ENCODE measurements at regions not wholly inside any gene's neighbourhood (a gene's known extent, or its start where the extent isn't known, plus 50 kb on each side); places are given as distances from the start of the nearest gene placed in this dataset.

DNA sequence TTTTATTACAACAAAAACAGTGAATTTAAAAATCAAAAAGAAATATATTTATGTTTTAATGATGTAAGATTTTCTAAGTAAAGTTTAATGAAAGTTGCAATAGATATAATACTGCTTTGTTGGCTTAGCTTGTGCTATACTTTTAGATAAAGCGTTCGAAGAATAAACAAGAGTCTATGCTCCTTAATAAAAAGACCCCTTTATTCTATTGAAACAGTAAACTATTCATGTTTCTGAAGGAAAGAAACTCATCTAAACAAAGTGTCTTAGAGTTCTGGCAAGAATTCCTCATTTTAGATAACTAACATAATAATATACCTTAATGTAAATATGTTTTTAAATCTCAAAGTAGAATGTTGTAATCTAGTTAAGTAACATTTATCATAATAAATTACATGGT lies 179.0 kb downstream of the RASSF9 start:
- no peak overlapping the region for H3K4me3 ChIP-seq (ENCODE audit: low read length)
- no peaks in the 10 kb centered on the region for H3K4me1 ChIP-seq (ENCODE audit: insufficient read depth, low read length)
- Mint-ChIP-seq H3K9me3 (peaks cover 12% of the 10 kb centered on the region), H3K4me1 (ENCODE audit: low read depth) (no peaks in the 10 kb centered on the region), H3K27ac (no peak overlapping the region), H3K36me3 (ENCODE audit: low read depth) (no peaks in the 10 kb centered on the region), H3K4me3 (no peak overlapping the region), H3K27me3 (no peaks in the 10 kb centered on the region)
- ChIA-PET POLR2A (no interaction called here), CTCF (no interaction called here)
- H3K9me3 ChIP-seq (ENCODE audit: control insufficient read depth in 1 of 2, insufficient read depth in 1 of 2, low read length in 2 of 2) = peaks cover 7 to 20% of the 10 kb centered on the region in 2 experiments
- H3K36me3 ChIP-seq (ENCODE audit: insufficient read depth, low read length) = no peaks in the 10 kb centered on the region
- no peak for TF ChIP-seq CTCF (IDR thresholded peaks at IDR 0.05)
- no peak for DNase-seq
- ATAC-seq (ENCODE audit: poor library complexity) = no peak
- H3K27ac ChIP-seq (ENCODE audit: low read depth in 1 of 2, low read length in 2 of 2) = no peak overlapping the region
- intact Hi-C loops (cut with DNase I, micrococcal nuclease) = no loop called here
- H3K27me3 ChIP-seq (ENCODE audit: control insufficient read depth in 1 of 2, insufficient read depth in 2 of 2, low read length in 2 of 2) = no peaks in the 10 kb centered on the region

GRCh38 chr12:85657836-85658630 lies 178.2 kb downstream of the RASSF9 start:
- no peak for ATAC-seq (ENCODE audit: poor library complexity)
- Histone ChIP-seq H3K36me3 (ENCODE audit: insufficient read depth, low read length) (no peaks in the 10 kb centered on the region), H3K27ac (ENCODE audit: low read depth in 1 of 2, low read length in 2 of 2) (no peak overlapping the region), H3K4me3 (ENCODE audit: low read length) (no peak overlapping the region), H3K9me3 (ENCODE audit: control insufficient read depth in 1 of 2, insufficient read depth in 1 of 2, low read length in 2 of 2) (peaks cover 7 to 20% of the 10 kb centered on the region in 2 experiments), H3K27me3 (ENCODE audit: control insufficient read depth in 1 of 2, insufficient read depth in 2 of 2, low read length in 2 of 2) (no peaks in the 10 kb centered on the region), H3K4me1 (ENCODE audit: insufficient read depth, low read length) (no peaks in the 10 kb centered on the region)
- no peak for DNase-seq
- intact Hi-C loops (cut with DNase I, micrococcal nuclease) = no loop called here
- no peak overlapping the region for H3K27ac Mint-ChIP-seq
- no peaks in the 10 kb centered on the region for H3K4me1 Mint-ChIP-seq (ENCODE audit: low read depth)
- POLR2A ChIA-PET = no interaction called here
- TF ChIP-seq CTCF (IDR thresholded peaks at IDR 0.05) = no peak
- H3K4me3 Mint-ChIP-seq = no peak overlapping the region
- no peaks in the 10 kb centered on the region for H3K27me3 Mint-ChIP-seq
- H3K9me3 Mint-ChIP-seq = peaks cover 8% of the 10 kb centered on the region
- H3K36me3 Mint-ChIP-seq (ENCODE audit: low read depth) = no peaks in the 10 kb centered on the region
- CTCF ChIA-PET = no interaction called here

DNA sequence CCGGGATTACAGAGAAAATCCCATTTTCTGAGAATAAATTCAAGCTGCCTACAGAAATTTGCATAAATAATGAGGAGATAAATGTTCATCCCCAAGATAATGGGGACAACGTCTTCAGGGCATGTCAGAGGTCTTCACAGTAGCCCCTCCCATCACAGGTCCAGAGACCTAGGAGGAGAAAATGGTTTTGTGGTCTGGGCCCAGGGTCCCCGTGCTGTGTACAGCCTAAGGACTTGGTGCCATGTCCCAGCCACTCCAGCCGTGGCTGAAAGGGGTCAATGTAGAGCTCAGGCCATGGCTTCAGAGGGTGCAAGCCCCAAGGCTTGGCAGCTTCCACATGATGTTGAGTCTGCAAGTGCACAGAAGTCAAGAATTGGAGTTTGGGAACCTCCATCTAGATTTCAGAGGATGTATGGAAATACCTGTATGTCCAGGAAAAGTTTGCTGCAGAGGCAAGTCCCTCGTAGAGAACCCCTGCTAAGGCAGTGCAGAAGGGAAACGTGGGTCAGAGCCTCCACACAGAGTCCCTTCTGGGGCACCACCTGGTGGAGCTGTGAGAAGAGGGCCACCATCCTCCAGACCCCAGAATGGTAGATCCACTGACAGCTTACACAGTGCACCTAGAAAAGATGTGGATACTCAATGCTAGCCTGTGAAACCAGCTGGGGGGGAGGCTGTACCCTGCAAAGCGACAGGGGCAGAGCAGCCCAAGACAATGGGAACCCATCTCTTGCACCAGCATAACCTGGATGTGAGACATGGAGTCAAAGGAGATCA lies 176.3 kb downstream of the RASSF9 start:
- peaks cover 9% of the 10 kb centered on the region for H3K9me3 Mint-ChIP-seq
- POLR2A ChIA-PET = no interaction called here
- Histone ChIP-seq H3K27me3 (ENCODE audit: control insufficient read depth in 1 of 2, insufficient read depth in 2 of 2, low read length in 2 of 2) (no peaks in the 10 kb centered on the region), H3K4me1 (ENCODE audit: insufficient read depth, low read length) (no peaks in the 10 kb centered on the region), H3K9me3 (ENCODE audit: control insufficient read depth in 1 of 2, insufficient read depth in 1 of 2, low read length in 2 of 2) (peaks cover 7 to 20% of the 10 kb centered on the region in 2 experiments), H3K36me3 (ENCODE audit: insufficient read depth, low read length) (no peaks in the 10 kb centered on the region), H3K27ac (ENCODE audit: low read depth in 1 of 2, low read length in 2 of 2) (no peak overlapping the region), H3K4me3 (ENCODE audit: low read length) (no peak overlapping the region)
- no peak overlapping the region for H3K27ac Mint-ChIP-seq
- no peaks in the 10 kb centered on the region for H3K4me1 Mint-ChIP-seq (ENCODE audit: low read depth)
- H3K4me3 Mint-ChIP-seq = no peak overlapping the region
- ATAC-seq (ENCODE audit: poor library complexity) (no peak), DNase-seq (no peak)
- H3K27me3 Mint-ChIP-seq = no peaks in the 10 kb centered on the region
- intact Hi-C loops (cut with DNase I, micrococcal nuclease) = no loop called here
- TF ChIP-seq CTCF (IDR thresholded peaks at IDR 0.05) = no peak
- CTCF ChIA-PET = no interaction called here
- no peaks in the 10 kb centered on the region for H3K36me3 Mint-ChIP-seq (ENCODE audit: low read depth)
